SK-N-SH treated with all-trans-retinoic acid at 6 μM for 48 hours (cell line): ENCODE measurements at regions not wholly inside any gene's neighbourhood (a gene's known extent, or its start where the extent isn't known, plus 50 kb on each side); places are given as distances from the start of the nearest gene placed in this dataset.

ENCODE experiments used
- ARNTL ChIP-seq: fragments of 450-650 bp; formaldehyde crosslinking; IDR thresholded peaks from 2 replicates; pipeline ENCODE4 v1.5.0; 2020; ENCODE audit warnings: low read depth, mild to moderate bottlenecking, moderate library complexity, borderline replicate concordance
- CREB5 ChIP-seq: fragments of 250-450 bp; sonication (Bioruptor Pico); IDR thresholded peaks from 2 replicates; pipeline ENCODE4 v1.5.1; 2020; ENCODE audit warnings: low read depth, mild to moderate bottlenecking, moderate library complexity
- CSDC2 ChIP-seq: fragments of 250-450 bp; sonication (Bioruptor Pico); IDR thresholded peaks from 2 replicates; pipeline ENCODE4 v1.5.0; 2020; ENCODE audit warnings: mild to moderate bottlenecking, moderate library complexity
- CSRNP3 ChIP-seq: fragments of 250-450 bp; sonication (Bioruptor Pico); IDR thresholded peaks from 2 replicates; pipeline ENCODE4 v1.5.1; 2021; ENCODE audit warnings: mild to moderate bottlenecking, moderate library complexity
- ISL1 ChIP-seq: fragments of 250-450 bp; sonication (Bioruptor Pico); IDR thresholded peaks from 2 replicates; pipeline ENCODE4 v2.1.2; 2022; ENCODE audit warnings: mild to moderate bottlenecking, moderate library complexity
- PATZ1 ChIP-seq: fragments of 250-450 bp; sonication (Bioruptor Pico); IDR thresholded peaks from 2 replicates; pipeline ENCODE4 v1.8.0; 2020; ENCODE audit warnings: mild to moderate bottlenecking, moderate library complexity, borderline replicate concordance
- POU6F1 ChIP-seq: fragments of 250-450 bp; sonication (Bioruptor Pico); IDR thresholded peaks from 2 replicates; pipeline ENCODE4 v1.8.0; 2021; ENCODE audit warnings: low read depth, mild to moderate bottlenecking, moderate library complexity, borderline replicate concordance
- TSHZ2 ChIP-seq: fragments of 250-450 bp; sonication (Bioruptor Pico); IDR thresholded peaks from 2 replicates; pipeline ENCODE4 v1.5.0; 2020; ENCODE audit warnings: mild to moderate bottlenecking, moderate library complexity
- ZFP30 ChIP-seq: fragments of 450-650 bp; formaldehyde crosslinking; IDR thresholded peaks from 2 replicates; pipeline ENCODE4 v1.5.0; 2022; ENCODE audit warnings: mild to moderate bottlenecking, moderate library complexity
- ZNF70 ChIP-seq: fragments of 450-650 bp; formaldehyde crosslinking; IDR thresholded peaks from 2 replicates; pipeline ENCODE4 v1.5.0; 2020; ENCODE audit warnings: mild to moderate bottlenecking, moderate library complexity

GRCh38 chr16:52705122-52705521 is 158.2 kb upstream of the TOX3 start:
- TF ChIP-seq ZFP30 (CRISPR knock-in tag), result no peak
- TF ChIP-seq CSDC2 (CRISPR knock-in tag), result no peak
- no peak for TF ChIP-seq ISL1
- no peak for TF ChIP-seq ARNTL (CRISPR knock-in tag)
- TF ChIP-seq TSHZ2 (CRISPR knock-in tag), result peak; percentile 39; the same call in 1 of the 2 replicates
- no peak for TF ChIP-seq PATZ1
- no peak for TF ChIP-seq CSRNP3 (CRISPR knock-in tag)
- no peak for TF ChIP-seq POU6F1
- no peak for TF ChIP-seq ZNF70 (CRISPR knock-in tag)
- no peak for TF ChIP-seq CREB5 (CRISPR knock-in tag)
